Nephron progenitor cell (in vitro differentiated cells): ENCODE measurements at regions not wholly inside any gene's neighbourhood (a gene's known extent, or its start where the extent isn't known, plus 50 kb on each side); places are given as distances from the start of the nearest gene placed in this dataset.

ENCODE experiments used
- DNase-seq: peaks from one replicate; pipeline ENCODE4 v3.0.0; 2021
- H3K27ac Mint-ChIP-seq: 2 replicates; pipeline ENCODE4 v1.8.0; 2021; ENCODE audit warnings: mild to moderate bottlenecking, moderate library complexity, mixed read lengths
- H3K27me3 Mint-ChIP-seq: 2 replicates; pipeline ENCODE4 v1.8.0; 2021; ENCODE audit warnings: mild to moderate bottlenecking, low read depth, mixed read lengths; ENCODE audit not compliant: poor library complexity
- H3K36me3 Mint-ChIP-seq: 2 replicates; pipeline ENCODE4 v1.8.0; 2021; ENCODE audit warnings: low read depth, mixed read lengths
- H3K4me1 Mint-ChIP-seq: 2 replicates; pipeline ENCODE4 v1.8.0; 2021; ENCODE audit warnings: mixed read lengths
- H3K4me3 Mint-ChIP-seq: 2 replicates; pipeline ENCODE4 v1.8.0; 2021; ENCODE audit warnings: mild to moderate bottlenecking, moderate library complexity, mixed read lengths
- H3K9me3 Mint-ChIP-seq: 2 replicates; pipeline ENCODE4 v1.8.0; 2021; ENCODE audit warnings: mild to moderate bottlenecking, moderate library complexity, mixed read lengths
- CTCF ChIP-seq: fragments of 200-600 bp; sonication (generic); IDR thresholded peaks from 2 replicates; pipeline ENCODE4 v1.5.0; 2021; ENCODE audit warnings: antibody characterized with exemption

GRCh38 chr4:116516711-116517110 is 568.7 kb downstream of the TRAM1L1 start:
- Mint-ChIP-seq H3K4me3 (no peak overlapping the region), H3K27me3 (no peaks in the 10 kb centered on the region), H3K4me1 (no peaks in the 10 kb centered on the region), H3K27ac (no peak overlapping the region), H3K36me3 (no peaks in the 10 kb centered on the region), H3K9me3 (no peaks in the 10 kb centered on the region)
- no peak for TF ChIP-seq CTCF
- no peak for DNase-seq

GRCh38 chr4:116515959-116516358 is 569.4 kb downstream of the TRAM1L1 start:
- H3K27me3 Mint-ChIP-seq: no peaks in the 10 kb centered on the region
- H3K4me1 Mint-ChIP-seq: no peaks in the 10 kb centered on the region
- no peak for DNase-seq
- no peaks in the 10 kb centered on the region for H3K36me3 Mint-ChIP-seq
- no peak for TF ChIP-seq CTCF
- no peak overlapping the region for H3K4me3 Mint-ChIP-seq
- no peaks in the 10 kb centered on the region for H3K9me3 Mint-ChIP-seq
- no peak overlapping the region for H3K27ac Mint-ChIP-seq

- DNase-seq: no peak
- Mint-ChIP-seq H3K27me3 (no peaks in the 10 kb centered on the region), H3K36me3 (no peaks in the 10 kb centered on the region), H3K4me3 (no peak overlapping the region), H3K9me3 (no peaks in the 10 kb centered on the region), H3K4me1 (no peaks in the 10 kb centered on the region), H3K27ac (no peak overlapping the region)
- TF ChIP-seq CTCF: no peak
Observed at GRCh38 chr4:116512552-116512951, 572.8 kb downstream of the TRAM1L1 start.

- H3K4me1 Mint-ChIP-seq: no peaks in the 10 kb centered on the region
- H3K36me3 Mint-ChIP-seq: no peaks in the 10 kb centered on the region
- no peaks in the 10 kb centered on the region for H3K9me3 Mint-ChIP-seq
- no peak overlapping the region for H3K4me3 Mint-ChIP-seq
- H3K27ac Mint-ChIP-seq: no peak overlapping the region
- DNase-seq: no peak
- TF ChIP-seq CTCF: no peak
- peaks cover 3% of the 10 kb centered on the region for H3K27me3 Mint-ChIP-seq
Observed at GRCh38 chr4:116501954-116502353, 583.4 kb downstream of the TRAM1L1 start.

- no peak for TF ChIP-seq CTCF
- no peaks in the 10 kb centered on the region for H3K36me3 Mint-ChIP-seq
- no peak for DNase-seq
- no peak overlapping the region for H3K27ac Mint-ChIP-seq
- peaks cover 3% of the 10 kb centered on the region for H3K27me3 Mint-ChIP-seq
- H3K4me1 Mint-ChIP-seq: no peaks in the 10 kb centered on the region
- no peaks in the 10 kb centered on the region for H3K9me3 Mint-ChIP-seq
- no peak overlapping the region for H3K4me3 Mint-ChIP-seq
Observed at GRCh38 chr4:116500225-116500624, 585.2 kb downstream of the TRAM1L1 start.

- Mint-ChIP-seq H3K9me3 (no peaks in the 10 kb centered on the region), H3K27ac (no peak overlapping the region), H3K36me3 (no peaks in the 10 kb centered on the region), H3K4me3 (no peak overlapping the region), H3K4me1 (no peaks in the 10 kb centered on the region), H3K27me3 (no peaks in the 10 kb centered on the region)
- DNase-seq: no peak
- no peak for TF ChIP-seq CTCF
Observed at GRCh38 chr4:116489739-116490138, 595.6 kb downstream of the TRAM1L1 start.
